Fibroblast of the conjunctiva (primary cell): ENCODE measurements at regions not wholly inside any gene's neighbourhood (a gene's known extent, or its start where the extent isn't known, plus 50 kb on each side); places are given as distances from the start of the nearest gene placed in this dataset.

ENCODE experiments used
- DNase-seq: peaks from one replicate; pipeline ENCODE4 v3.0.0-alpha.2; 2010; ENCODE audit warnings: low read depth

GRCh38 chr3:40593351-40593750 is 68.6 kb downstream of the ZNF621 start:
- no peak for DNase-seq

GRCh38 chr3:40597441-40597840 is 72.7 kb downstream of the ZNF621 start:
- DNase-seq: no peak

- no peak for DNase-seq
Measured at GRCh38 chr3:40598338-40598737, 73.6 kb downstream of the ZNF621 start.

GRCh38 chr3:40598962-40599361 is 74.2 kb downstream of the ZNF621 start:
- no peak for DNase-seq

GRCh38 chr3:40602778-40603385 is 78.1 kb downstream of the ZNF621 start:
- no peak for DNase-seq

GRCh38 chr3:40605960-40606359 is 81.2 kb downstream of the ZNF621 start:
- no peak for DNase-seq

GRCh38 chr3:40608091-40608490 is 83.3 kb downstream of the ZNF621 start:
- no peak for DNase-seq

GRCh38 chr3:40613306-40613705 is 88.5 kb downstream of the ZNF621 start:
- no peak for DNase-seq

GRCh38 chr3:40615110-40615915 is 90.6 kb downstream of the ZNF621 start:
- DNase-seq: no peak

GRCh38 chr3:40615918-40616819 is 91.4 kb downstream of the ZNF621 start:
- no peak for DNase-seq

GRCh38 chr3:40617084-40617483 is 92.3 kb downstream of the ZNF621 start:
- DNase-seq: no peak

- no peak for DNase-seq
Measured at GRCh38 chr3:40618158-40618557, 93.4 kb downstream of the ZNF621 start.

- no peak for DNase-seq
Measured at GRCh38 chr3:40620151-40620550, 95.4 kb downstream of the ZNF621 start.

GRCh38 chr3:40621252-40621651 is 96.5 kb downstream of the ZNF621 start:
- no peak for DNase-seq

GRCh38 chr3:40623567-40623966 is 98.8 kb downstream of the ZNF621 start:
- no peak for DNase-seq

GRCh38 chr3:40624189-40624769 is 99.5 kb downstream of the ZNF621 start:
- DNase-seq: no peak

GRCh38 chr3:40627095-40627494 is 102.3 kb downstream of the ZNF621 start:
- no peak for DNase-seq

- DNase-seq: no peak
Measured at GRCh38 chr3:40628984-40629383, 104.2 kb downstream of the ZNF621 start.

- no peak for DNase-seq
Measured at GRCh38 chr3:40631341-40631995, 106.7 kb downstream of the ZNF621 start.

GRCh38 chr3:40637906-40638305 is 113.1 kb downstream of the ZNF621 start:
- no peak for DNase-seq

- no peak for DNase-seq
Measured at GRCh38 chr3:40639006-40639405, 114.2 kb downstream of the ZNF621 start.

- no peak for DNase-seq
Measured at GRCh38 chr3:40642812-40643211, 118.1 kb downstream of the ZNF621 start.
